LoVo (cell line): ENCODE measurements at regions not wholly inside any gene's neighbourhood (a gene's known extent, or its start where the extent isn't known, plus 50 kb on each side); places are given as distances from the start of the nearest gene placed in this dataset.

Experiments used
- DNase-seq: peaks from one replicate; pipeline ENCODE4 v3.0.0-alpha.2; 2016; ENCODE audit warnings: low spot score

DNA sequence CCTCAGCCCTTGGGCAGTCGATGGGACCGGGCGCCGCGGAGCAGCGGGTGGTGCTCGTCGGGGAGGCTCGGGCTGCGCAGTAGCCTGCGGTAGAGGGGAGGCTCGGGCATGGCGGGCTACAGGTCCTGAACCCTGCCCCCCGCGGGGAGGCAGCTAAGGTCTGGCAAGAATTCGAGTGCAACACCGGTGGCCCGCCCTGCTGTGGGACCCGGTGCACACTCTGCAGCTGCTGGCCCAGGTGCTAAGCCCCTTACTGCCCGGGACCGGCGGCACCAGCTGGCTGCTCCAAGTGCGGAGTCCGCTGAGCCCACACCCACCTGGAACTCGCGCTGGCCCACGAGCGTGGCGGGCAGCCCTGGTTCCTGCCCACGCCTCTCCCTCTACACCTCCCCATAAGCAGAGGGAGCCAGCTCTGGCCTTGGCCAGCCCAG, 377.7 kb upstream of the RBMS3 start:
- no peak for DNase-seq

DNA sequence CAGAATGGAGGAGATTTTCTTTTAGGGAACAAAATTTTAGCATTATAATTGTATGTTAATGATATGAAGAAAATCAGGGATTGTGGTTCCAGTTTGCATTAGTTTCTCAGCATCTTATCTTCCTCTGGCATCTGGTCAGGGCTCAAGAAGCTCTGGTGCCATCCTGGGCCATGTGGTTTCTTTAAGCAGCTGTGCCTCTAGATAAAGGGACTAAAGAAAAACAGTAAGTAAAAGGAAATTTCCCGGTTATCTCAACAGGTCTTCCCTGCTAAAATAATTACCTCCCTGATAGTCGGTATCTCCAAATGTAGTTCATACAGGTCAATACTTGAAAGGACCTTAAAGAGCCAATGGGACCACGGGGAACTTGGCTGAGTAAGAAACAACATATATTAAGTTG, 375.1 kb upstream of the RBMS3 start:
- no peak for DNase-seq

DNA sequence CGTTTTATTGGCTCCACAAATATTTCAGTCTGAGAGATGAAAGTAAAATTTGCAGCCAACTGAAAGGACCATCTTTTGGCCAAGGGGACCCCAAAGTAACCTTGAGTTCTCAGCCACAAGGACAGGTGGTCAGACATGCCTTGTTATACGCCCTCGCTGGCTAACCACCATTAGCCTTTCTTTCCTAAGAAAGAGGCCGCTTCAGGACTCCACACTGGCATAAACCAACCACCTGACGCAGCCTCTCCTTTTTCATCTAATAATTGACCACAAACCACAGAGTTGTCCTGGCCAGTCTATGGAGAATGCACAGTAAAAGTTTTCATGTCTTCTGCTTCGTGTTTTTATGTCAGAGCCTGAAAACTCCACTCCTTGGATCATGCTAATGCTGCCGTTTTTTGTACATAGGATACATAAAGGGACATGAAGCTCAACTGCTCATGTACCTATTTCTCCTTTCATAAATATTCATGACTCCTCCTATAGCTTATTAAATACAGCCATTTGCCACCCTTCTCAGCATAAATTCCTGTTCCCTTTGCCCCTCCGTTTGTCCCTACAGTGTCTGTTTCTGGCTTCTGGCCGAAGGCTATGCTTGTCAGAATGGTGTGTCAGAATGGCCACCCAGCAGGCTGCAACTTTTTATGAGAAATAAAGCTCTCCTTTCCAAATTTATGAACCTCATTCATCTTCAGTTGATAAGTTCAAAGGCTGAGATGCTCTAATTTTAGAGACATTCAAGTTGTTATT, 374.1 kb upstream of the RBMS3 start:
- DNase-seq: no peak

DNA sequence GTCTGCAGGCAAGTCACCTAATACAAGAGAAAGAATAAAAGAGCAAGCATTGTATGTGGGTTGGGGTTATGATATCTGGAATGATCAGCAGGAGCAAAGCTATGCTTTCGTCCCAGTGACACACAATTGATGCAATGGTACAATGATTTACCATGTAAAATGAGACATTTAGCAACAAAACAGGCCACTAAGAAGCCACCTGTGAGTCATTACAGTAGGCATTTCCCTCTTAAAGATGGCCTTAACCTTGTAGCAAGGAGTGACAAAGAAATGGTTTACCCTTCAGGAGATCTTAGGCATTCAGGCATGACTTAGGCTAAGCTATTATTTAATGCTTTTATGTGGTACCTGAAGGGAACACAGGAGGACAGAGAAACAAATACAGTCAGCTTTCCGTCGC, 373.3 kb upstream of the RBMS3 start:
- DNase-seq: no peak

DNA sequence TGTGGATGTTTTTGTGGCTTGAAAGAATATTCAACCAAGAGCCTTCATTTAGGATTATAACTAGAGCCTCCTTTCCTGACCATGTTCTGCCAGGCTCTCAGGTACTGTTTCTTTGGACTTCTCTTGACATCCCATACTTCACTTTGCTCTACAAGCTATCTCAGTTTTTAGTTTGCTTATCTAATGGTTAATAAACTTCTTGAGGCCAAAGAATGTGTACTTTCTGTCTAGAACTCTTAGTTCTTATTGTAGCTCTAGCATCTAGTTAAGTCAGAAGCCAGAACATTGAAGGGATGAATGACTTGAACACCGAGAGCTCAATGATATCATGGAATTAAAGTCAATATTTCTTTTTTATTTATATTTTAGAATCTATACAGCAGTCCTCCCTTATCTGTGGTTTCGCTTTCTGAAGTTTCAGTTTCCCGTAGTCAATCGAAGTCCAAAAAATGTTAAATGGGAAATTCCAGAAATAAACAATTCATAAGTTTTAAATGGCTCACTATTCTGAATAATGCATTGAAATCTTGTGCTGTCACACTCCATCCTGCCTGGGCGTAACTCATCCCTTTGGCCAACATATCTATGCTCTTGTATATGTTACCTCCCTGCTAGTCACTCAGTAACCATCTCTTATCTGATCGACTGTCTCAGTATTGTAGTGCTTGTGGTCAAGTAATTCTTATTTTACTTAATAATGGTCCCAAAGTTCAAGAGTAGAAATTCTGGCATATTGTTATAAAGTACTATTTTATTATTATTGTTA, 368.6 kb upstream of the RBMS3 start:
- DNase-seq: no peak

DNA sequence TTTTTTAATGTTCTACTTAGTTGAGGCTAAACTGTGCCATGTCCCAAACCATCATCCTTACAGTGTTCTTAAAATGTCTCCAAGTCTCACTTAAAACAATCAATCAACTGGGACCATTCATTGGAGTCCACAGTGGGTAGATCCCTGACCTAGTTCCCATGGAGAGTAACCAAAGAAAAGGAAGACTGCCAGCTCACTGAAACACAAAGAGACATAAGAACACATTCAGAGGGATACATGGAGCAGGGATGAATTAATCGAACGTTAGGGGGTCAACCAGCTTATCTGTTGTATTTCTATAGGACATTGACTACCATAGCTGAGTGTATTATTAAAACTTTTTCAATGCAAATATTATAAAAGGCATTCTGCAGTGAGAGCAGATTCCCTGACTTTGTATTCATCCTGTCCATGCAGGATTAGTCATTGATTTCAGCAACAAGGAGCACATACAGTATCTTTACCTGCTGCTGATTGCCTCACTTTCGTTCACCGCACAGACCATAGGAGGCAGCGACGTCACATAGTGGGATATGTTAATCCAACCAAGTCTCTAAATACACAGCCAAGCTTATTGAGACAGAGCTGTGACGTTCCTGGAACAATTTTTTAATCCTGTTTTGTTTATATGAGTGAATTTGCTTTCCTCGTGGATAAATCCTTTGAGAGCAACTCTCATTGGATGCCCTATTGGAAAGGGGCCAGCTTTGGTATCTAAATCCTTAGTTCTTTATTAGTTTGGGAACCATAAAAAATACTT, 364.9 kb upstream of the RBMS3 start:
- DNase-seq: no peak

DNA sequence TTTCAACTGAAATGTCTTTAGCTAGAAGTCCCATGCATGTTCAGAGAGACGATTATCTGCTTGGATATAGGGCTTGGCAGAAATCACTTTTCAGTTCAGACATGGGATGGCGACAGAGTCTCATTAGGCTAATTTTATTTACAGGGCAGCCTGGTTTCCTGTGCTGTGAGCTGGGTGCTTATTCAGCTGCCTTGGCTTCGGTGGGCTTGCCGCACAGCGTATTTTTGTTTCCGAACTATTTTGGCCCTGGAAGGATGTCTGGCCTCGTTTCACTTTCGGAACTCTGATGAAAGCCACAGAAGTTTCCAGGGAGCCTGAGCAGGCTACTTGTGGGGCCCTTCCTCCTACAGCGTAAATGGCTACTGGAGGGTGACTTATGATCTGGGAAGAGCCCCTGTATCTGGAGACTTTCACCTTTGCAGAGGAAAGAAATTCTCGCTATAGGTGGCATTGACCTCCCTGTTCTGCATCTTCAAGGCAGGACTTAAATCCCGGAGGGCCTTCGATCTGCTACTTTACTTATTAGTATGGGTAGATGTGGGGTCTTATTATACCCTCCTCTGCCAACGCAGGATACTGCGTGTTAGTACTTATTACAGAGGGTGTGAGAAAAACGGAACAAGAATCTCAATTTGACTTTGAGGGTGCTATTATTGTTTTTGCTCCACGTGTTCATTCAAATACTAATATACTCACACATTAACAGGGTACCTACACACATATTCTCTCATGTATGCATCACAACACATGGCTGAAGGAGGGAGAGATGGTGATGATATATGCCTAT, 364.0 kb upstream of the RBMS3 start:
- no peak for DNase-seq

DNA sequence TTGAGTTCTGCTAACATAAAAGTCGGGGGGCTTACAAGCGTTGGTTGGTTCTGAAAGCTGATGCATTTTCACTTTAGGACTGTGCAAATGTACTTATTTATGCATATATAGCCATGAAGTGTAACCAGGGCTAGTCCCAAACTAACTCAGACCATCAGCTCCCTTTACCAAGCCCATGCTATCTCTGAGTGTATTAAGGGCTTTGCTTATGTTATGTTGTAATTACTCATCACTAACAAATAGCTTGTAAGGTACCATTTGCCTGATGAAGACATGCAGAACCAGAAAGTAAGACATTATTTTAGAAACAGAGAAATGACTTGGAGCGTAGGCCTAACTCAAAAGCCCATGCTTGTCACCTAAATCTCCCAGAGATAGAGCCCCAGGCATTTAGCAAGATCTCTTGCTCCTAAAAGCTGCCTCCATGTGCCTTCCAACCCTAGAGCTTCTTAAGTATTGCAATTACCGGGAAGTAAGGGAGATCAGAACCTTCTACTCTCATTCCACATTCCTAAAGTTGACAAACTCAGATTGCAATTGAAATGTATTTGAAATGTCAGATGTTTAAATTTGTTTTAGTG, 362.9 kb upstream of the RBMS3 start:
- DNase-seq: no peak

DNA sequence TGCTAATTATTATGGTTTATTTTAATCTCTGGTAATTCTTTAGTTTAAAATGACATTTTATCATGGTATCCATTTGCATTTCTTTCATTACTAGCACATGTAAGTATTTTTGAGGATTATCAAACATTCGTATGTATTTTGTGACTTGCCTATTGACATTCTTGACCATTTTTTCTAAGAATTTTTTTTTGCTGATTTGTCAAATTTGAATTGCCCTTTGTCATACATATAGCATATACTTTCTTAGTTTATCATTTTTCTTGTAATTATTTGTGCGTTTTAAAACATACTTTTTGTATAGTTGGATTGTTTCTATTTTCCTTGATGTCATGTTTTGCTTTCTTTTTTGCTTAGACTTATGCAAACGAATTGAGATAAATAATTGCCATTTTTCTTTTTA, 358.5 kb upstream of the RBMS3 start:
- DNase-seq: no peak

DNA sequence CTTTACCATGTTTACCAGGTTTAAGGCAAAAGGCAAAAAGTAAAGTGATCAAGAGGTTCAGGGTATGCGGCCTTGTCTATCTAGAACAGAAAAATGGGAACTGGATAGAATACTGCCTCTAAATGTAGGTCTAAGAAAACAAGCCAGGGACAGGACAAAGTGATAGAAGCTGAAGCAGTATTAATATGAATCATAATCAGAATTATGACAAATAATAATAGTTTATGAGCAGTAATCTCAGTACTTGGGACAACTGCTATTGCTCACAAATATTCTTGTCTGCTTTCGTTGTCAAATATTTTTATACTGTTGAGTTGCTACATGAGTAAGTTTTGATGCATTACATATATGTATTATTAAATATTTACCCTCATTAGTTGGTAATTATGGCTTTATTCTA, 356.9 kb upstream of the RBMS3 start:
- no peak for DNase-seq

DNA sequence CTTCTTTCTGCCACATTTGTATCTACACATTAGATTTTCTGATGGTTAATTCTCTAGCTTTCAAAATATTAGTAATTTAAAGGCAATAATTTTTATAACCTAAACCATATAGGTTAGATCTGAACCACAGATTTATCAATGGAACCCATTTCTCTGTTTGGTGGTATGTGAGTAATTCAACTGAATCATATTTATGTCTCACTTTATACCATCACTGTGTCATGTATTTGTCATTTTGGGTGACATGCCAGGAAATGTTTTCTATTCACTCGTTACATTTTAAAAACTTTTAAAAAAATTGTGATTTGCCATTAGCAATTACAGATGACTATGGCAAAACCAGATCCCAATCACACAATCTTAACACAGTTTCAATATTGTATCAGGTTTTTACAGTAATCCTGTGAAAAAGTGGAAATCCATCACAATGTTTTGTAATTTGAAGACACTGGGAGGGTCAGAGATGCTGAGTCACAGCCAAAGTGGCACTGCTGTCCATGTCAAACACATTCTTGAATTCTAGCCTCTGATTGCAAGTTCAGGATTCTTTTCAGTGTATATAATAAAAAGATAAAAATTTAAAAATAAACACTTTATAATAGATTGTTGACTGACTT, 356.0 kb upstream of the RBMS3 start:
- no peak for DNase-seq

DNA sequence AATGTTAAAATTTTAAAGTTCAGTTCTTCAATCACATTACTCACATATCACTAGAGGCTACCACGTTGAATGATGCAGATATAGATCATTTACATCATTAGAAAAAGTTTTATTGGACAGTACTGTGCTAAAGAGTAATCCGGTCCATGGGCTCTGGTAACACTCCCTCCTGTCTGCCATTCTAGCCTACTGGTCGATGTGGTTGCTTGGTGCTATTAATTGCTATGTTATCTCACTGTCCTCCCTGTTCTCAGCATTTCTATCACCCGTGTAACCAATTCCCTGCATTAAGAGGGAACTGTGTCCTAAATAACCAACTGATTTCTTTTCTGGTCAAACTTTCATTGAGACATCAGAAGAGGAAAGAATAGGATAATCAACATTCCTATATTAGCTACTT, 347.5 kb upstream of the RBMS3 start:
- DNase-seq: no peak

DNA sequence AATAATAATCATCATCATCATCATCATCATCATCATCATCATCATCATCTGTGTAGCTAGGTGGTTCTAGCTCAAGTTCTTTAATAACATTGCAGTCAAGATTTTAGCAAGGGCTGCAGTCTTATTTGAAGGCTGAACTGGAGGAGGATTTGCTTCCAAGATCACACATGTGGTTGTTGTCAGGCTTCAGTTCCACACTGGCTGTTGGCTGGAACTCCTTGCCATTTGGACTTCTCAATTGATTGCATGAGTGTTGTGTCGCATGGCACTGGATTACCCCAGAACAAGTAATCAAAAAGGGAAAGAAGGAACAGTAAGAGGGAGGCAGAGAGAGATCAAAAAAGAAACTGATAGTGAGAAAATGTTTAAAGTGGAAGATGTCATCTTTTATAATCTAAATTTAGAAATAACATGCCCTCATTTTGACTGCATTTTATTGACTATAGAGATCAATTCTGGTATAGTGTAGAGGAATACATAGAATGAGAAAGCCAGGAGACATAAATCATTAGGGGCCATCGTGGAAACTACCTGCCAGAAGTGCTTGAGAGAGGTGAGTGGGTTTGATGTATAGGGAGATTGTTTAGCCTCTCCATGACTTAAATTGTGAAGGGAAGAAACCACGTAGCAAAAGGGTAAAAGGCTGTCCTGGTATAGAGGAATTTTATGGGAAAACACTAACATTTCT, 346.6 kb upstream of the RBMS3 start:
- no peak for DNase-seq

DNA sequence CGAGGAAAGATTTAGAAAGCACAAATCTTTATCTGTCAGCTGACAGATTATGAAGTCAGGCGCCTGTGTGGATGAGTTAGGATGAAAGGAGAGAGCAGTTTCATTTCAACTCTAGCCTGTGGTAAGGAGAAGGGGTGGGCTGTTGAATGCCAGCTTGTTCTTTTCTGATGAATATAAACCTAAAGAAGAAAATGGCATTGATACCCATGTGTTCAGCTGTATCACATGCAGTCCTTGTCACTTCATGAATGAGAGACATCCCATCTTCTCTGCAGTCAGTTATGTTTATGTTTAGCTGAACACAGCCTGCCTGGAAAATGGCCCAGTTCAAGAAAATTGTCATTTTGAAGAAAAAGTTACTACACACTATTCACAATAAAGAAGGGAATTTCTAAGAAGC, 345.7 kb upstream of the RBMS3 start:
- DNase-seq: no peak

DNA sequence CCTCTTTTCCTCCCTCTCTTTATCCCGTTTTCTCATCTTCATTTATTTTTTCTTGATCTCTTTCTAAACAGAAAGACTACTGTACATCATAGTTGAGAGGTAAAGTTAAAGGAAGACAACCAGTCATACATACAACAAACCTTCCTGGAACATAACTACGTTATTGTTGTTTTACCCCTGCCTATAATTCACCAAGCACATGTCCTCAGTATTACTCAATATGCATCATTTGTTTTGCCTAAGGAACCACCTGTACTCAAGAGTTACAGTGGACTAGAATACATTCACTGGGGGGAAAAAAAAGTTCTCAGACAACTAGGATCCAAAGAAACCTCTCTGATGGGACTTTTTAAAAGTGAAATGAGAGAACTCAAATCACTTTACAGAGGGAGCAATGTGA, 344.7 kb upstream of the RBMS3 start:
- DNase-seq: no peak

DNA sequence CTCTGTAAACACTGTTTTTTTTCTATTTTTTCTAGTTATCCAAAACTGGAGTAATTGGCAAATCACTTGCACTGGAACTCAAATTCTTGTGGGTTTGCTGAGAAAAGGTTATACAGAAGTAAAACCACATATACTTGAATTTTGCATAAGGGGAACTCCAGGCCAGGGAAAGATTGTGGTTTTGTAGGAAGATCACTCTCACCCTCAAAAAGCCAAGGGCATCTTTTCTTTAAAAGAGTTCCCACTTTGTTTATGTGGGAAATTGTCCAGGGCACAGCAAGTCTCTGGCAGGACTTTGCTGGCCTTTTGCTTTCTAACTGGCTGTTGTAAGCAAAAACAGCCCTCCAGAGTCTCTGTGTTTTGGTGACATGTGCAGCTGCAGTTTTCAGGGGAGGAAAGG, 340.3 kb upstream of the RBMS3 start:
- DNase-seq: no peak

DNA sequence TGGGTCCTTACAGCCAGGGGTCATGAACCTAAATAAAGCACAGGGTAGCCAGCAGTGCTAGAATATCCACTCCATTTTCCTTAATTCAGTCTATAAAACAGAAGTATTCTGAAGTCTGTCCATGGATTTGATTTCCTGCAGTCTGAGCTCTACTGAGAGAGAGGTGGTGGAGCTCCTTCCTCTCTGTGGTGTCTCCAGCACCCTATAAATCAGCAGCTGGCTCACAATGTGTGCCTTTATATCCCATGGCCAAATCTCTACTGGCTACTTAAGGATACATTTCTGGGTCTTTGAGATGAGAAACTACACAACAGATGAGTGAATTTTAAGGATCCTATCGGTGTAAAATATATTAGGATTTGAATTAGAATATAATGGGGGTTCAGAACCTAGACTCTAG, 339.9 kb upstream of the RBMS3 start:
- DNase-seq: no peak

DNA sequence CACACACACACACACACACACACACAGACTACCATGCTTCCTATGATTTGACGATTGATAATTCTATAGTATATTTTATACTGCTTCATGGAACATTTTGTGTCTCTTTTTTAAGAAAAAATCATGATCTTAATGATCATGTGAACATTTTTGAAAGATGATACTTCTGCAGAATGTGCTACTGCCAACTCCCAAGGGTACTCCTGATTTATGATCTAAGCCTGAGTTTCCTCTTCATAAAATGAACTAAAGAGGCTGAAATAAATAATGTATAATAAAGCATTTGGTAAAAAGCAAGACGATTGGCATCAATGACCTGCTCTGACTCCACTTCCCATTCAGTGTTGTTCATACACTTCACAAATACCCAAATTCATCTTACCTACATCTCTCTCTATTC, 333.8 kb upstream of the RBMS3 start:
- no peak for DNase-seq

DNA sequence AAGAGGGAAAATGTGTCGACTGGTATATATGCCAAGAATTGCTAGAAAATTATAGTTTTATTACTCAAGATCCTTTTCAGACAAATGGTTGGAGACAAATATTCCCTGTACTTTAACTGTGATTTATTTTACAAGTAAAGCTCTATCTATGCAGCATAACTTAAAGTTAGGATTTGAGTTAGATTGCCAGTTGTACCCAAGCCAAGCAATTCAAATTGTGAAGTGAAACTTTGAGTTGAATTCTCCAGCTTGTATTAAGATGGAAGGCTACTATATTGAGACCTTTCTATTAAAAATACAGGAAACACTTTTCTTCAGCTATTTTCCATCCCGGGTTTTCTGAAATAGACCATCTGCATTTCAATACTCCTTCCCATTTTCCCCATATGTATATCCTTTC, 333.1 kb upstream of the RBMS3 start:
- no peak for DNase-seq

DNA sequence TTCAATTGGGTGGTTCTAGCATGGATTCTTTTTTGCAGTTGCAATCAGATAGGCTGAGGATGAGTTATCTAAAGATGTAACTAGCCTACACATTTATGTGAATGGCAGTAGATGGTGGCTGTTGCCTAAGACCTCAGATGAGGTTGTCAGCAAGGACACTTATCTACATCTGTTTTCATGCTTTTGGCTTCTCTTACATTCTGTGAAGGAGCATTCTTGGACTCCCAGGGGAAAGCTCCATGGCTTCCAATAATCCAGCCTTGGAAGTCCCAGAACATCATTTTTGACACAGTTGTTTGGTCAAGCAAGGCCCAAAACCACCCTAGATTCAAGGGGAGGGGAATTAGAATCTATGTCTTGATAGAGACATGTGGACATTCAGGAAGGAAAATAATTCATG, 332.2 kb upstream of the RBMS3 start:
- DNase-seq: no peak

DNA sequence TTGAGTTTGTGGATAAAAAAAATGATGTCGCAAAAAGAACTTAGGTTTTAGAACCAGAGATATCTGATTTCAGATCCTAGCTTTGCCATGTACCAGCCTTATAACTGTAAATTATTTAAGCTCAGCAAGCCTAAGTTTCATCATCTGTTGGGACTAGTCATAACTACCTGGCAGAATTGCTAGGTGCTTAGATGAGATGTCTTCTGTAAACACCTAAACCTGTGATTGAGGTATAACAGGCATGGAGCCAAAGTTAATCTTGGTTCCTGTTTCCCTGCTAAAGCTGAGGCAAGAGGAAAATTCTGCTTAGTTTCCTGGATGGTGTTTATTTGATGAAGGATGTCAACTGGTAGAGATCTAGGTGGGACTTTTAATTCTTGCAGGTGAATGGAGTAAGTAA, 331.3 kb upstream of the RBMS3 start:
- no peak for DNase-seq
